Activated naive CD4-positive, alpha-beta T cell (primary cell): ENCODE measurements at regions not wholly inside any gene's neighbourhood (a gene's known extent, or its start where the extent isn't known, plus 50 kb on each side); places are given as distances from the start of the nearest gene placed in this dataset.

Experiments
- DNase-seq, 4 experiments: peaks; one replicate each; lab custom pipeline; 2025; lab: John Stamatoyannopoulos, UW

DNA sequence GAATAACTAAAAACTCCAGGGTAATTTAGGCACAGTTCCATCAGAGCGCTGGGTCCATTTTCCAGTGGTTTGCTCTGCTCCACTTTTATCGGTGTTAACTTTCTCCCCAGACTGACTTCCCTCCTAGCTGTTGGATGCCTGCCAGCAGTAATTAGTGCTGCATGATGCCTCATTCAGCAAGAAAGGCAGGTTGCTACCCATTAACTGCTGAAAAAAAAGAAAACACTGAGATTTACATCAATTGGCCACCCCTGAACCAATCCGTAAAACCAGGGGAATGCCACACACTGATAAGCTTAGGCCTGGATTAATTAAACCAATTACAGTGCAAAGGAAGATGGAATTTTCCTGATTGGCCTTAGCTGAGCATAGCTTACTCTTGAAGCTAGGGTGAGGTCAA lies 182.4 kb upstream of the CXXC4 start:
- no peak for DNase-seq

DNA sequence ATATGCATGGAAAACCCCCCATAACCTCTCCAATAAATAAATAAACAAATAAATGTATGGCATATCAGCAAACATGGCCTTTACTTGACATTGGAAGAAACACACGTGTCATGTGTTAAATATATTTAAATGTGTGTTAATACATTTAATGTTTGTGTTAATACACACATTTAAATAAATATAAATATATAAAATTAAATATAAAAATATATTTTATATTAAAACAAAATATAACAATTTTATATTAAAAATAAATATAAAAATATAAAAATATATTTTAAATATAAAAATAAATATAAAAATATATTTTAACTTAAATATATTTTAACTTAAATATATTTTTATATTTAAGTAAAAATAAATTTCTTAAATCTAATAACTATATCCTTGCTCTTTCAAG lies 187.6 kb upstream of the CXXC4 start:
- DNase-seq, result no peak

DNA sequence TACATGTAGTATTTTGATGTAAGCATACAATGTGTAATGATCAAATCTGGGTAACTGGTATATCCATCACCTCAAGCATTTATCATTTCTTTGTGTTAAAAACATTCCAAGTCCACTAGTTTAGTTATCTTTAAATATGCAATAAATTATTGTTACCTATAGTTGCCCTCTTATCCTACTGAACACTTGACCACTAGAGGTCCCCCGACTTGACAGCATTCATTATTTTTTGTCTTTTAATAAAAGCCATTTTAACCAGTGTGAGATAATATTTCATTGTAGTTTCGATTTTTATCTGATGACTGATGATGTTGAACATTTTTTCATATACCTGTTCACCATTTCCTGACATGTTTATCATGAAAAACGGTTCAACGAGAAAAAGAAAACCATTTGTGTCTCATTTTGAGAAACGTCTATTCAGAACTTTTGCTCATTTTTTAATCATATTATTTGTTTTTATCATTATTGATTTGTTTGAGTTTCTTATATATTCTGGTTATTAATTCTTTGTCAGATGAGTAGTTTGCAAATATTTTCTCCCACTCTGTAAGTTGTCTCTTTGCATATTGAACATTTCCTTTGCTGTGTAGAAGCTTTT lies 199.0 kb upstream of the CXXC4 start:
- DNase-seq, result no peak

DNA sequence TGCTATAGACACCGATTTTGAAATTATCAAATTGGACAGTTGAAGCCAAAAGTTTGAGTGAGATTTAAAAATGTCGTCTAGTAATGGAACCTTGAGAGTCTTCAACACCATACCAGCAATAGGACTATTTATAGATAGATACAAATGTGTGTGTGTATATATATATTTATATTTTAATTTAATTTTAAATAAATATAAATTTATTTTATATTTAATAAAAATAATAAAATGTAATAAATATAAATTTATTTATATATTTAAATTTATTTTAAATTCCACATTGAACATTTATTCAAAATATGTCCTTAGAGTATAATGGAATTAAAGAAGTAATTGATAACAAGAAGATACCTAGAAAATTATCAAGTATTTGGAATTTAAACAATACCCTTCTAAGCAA lies 221.9 kb upstream of the CXXC4 start:
- DNase-seq, result no peak

DNA sequence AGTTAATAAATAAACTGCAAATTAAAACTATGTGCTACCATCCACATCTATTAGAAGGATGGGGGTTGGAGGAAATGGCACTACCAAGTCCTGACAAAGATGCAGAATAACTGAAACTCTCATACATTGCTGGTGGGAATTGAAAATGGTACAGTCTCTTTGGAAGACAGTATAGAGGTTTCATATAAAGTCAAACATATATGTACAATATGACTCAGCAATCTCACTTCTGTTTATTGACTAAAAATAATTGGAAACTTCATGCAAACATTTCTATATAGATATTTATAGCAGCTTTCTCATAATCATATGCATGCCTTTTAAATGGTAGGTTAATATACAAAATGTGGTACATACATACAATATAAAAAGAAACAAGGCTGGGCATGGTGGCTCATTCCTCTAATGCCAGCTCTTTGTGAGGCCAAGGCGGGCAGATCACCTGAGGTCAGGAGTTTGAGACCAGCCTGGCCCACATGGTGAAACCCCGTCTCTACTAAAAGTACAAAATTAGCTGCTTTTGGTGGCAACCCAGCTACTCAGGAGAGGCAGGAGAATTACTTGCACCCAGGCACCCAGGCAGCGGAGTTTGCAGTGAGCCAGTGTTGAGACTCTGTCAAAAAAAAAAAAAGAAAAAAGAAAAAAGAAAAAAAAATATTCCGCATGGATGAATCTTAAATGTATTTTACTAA lies 225.0 kb upstream of the CXXC4 start:
- DNase-seq, result no peak

DNA sequence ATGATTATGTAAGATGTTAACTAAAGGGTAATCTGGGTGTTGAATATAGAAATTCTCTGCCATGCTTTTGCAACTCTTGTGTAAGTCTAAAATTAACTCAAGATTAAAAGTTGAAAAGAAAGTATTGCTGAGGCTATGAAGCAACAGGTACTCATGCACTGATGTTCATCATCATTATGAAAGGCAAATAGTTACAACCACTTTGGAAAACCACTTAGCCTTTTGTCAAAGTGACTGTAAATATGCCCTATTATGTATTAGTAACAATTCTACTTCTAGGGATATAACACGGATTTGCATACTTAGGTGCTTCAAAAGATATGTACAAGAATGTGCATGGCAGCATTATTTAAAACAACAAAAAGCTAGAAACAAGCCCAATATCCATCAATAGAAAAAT lies 227.8 kb upstream of the CXXC4 start:
- no peak for DNase-seq

DNA sequence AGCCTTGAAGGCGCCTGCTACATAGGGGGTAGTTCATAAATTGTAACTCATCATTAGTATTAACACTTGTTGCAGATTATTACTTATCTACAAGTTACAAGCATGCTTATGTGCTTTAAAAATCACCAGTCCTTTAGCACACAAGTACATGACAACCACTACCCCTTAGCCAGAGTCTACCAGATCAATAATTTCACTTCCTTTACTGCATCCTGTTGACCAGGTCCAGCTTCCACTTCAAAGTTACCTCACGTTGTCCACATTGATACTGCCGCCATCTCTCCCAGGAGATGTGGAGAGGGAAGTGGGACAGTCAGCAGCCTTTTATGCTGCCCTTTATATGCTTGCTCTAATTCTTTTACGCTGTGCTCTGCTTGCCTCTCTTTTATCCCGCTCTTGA lies 231.3 kb upstream of the CXXC4 start:
- DNase-seq, result no peak

DNA sequence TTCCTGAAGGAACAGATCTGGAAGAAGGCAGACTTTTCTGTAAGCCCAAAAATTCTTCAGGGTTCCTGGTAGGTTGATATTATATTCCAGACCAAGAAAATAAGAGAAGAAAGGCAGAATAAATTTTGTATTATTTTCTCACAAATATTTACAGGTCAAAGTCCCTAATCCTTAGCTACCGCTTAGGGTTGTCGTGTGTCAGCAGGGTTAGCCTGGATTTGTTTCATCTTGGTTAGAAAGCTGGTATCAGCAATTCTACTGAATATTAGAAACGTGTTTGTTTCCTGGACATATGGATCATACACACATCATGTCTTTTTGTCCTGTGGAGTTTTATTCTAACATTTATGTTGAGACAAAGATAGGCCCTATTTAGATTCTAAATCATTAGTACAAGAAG lies 232.9 kb upstream of the CXXC4 start:
- DNase-seq, result no peak

DNA sequence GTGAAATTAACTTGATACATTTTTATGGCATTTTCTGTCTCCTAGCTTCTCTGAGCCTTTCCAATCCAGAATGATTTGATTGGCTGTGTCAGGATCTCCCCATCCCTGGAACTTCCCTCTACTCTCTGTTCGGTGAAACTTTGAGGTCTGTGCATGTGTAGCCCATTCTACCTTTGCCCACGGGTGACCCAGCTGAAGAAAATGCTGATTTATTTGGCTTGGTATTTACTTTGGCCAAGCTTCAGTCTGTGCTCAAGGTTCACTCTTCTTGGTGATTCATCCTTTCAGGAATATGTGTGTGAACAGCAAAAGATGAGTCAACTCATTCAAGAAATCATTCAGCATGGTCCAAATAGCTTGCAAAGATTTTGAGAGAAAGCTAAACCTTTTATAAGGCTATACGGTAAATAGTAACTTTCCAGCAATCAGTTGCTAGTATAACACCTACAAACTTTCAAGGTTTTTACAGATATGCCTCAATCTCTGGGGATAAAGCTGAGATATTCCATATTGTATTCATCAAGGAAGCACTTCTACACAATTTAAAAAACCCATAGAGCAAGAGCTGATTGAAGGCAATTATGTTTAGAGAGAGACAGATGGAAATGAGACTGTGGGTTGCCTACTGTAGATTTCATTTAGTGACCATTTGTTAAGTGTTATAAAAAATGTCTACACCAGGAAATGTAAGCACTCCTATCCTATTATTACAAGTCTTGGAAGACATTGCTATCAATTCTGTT lies 233.9 kb upstream of the CXXC4 start:
- no peak for DNase-seq

DNA sequence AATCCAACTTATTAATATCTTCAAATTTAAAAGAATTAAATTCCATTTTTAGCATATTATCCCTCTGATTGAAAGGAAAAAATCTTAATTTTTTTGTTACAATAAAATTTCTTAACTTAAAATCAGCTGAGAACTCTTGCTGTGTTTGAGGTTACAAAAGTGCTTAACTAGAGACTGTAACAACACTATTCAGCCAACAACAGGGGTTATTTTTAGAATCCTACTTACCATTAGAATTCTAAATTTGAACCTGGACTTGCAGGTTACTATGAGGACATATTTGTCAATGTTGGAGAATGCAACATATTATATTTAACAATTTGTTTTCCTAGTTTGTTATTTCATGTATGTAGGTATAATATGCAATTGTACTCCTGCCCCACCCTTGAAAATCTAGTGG lies 238.1 kb upstream of the CXXC4 start:
- no peak for DNase-seq

DNA sequence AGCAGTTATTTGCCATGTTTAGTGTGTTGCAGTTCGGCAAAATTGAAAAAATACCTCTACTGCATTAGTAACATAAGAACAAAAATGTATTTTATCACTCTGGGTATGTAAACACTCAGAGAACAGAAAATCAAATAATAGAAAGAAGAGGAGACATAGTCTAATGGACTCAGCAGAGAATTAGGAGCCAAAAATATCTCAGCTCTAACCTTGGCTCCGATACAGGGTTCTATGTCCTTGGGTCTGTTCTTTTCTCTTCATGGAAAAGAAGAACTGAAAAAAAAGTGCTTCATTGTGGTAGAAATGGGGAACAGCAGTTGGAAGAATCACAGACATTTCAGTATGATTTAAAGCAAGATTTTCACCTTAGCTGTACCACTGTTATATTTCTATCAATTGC lies 240.5 kb upstream of the CXXC4 start:
- no peak for DNase-seq

DNA sequence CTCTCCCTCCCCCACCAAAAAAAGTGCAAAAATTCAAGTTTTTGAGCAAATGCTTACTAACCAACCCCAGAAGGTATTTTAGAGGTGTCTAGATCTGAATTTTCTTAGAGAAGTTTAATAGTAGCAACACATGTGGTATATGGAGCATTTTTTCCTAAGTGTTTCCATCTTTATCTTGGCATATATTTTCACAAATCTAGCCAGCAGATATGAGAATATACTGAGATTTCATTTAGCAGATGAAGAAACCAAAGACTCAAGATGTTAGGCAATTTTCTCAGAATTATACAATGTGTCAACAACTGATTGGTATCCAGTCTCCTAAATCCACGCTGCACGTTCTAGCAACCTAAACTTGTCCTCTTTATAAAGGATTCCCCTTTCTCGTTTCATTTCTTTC lies 245.5 kb upstream of the CXXC4 start:
- DNase-seq, result no peak

DNA sequence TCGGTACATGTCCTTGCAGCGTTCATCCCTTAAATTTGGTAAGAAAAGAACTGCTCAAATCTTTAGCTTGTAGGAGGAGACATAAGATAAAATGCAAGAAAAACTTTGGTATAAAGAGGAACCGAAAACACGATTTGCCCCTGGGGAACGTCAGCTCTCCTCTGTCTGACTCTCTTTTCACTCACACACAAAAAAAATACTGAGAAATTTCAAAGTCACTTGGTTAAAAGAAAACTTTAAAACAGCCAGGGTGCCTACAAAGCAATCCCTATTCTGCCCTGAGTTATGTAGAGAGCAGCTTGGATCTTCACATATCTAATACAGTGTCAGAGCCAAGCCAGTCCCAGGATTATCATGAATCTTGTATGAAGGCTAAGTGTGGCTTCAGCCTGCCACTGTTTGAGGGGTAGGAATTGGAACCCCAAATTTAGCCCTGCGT lies 248.5 kb upstream of the CXXC4 start:
- no peak for DNase-seq

DNA sequence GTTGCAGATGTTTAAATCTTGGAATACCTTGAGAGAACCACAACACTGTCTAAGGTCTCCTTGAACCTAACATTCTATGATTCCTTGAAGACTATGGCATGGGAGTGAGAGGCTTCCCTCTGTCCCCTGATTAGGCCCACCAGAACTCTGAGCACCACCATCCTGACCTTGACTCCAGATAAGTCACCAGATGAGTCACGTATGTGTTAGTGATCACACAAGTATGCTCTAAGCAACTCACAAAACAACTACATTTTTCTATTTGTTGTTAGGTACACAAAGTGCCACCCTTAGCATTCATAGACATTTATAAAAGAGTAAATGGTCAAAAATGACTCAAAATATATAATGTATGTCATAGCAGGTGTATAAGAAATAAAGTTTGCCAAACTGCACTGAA lies 252.9 kb upstream of the CXXC4 start:
- DNase-seq, result no peak

DNA sequence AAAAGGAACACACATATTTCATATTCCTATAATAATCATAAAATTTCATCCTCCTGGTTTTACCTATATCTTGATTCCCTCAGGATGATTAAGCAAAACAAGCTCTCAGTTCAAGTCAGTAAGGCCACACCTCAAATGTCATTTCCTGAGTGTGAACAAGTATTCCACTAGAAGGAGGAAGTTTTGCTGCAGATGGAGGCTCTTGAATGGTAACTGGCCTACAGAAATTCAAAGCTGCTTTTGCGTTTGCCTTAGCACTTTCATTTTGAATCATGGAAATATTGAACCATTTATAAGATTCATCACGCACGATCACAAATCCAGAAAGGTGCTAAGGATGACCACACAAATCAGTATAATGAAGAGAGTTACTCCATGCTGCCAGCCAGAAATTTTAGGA lies 254.4 kb upstream of the CXXC4 start:
- no peak for DNase-seq

DNA sequence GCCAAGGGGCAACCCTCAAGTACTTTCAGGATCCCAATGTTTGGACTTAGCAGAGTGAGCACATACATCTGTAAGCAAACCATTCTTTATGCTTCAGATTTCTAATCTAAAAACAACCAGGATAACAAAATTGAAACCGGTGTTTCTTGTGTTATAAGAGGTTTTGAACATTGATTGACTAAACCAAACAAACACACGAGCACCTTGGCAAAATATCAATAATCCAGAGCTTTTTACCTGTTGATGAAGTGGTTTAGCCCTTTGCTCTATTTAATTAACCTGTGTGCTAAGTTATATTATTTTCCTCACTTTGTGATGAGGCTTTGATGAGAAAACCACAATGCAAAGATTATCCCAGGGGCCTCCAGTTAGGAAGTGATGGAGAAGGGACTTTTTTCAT lies 255.3 kb upstream of the CXXC4 start:
- no peak for DNase-seq

DNA sequence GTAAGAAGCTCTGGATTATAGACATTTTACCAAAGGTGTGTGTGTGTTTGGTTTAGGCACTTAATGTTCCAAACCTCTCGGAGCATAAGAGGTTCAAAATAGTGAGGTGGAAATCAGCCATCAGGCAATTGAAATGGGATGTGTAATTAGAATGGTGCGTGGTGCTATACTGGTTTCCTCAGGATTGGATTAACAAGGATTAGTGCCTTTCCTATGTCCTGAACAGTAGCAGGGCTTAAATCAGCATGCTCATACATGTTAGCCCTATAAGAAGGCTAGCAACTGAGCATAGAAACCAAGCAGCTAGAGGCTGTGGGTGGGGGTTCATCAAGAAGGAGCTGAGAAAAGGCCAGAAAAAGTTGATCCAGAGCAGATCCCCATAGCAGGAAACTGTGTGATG lies 256.8 kb upstream of the CXXC4 start:
- no peak for DNase-seq

DNA sequence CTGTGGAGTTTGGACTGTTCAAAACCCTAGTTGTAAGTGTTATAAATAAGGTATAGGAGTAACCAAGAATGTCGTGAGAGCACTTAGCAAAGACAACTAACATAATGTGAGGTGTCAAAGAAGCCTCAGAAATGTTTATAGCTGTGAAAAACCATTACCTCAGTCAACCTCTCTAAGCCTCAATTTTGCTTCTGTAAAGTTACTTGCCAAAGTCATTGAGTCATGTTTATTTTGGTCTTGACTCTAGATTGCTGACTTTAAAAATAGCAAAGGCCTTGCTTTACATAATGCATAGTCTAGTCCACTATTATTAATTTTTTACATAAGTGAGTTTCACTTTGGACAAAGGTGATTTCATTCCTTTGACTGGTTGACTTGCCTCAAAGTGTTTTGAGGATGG lies 257.6 kb upstream of the CXXC4 start:
- no peak for DNase-seq

DNA sequence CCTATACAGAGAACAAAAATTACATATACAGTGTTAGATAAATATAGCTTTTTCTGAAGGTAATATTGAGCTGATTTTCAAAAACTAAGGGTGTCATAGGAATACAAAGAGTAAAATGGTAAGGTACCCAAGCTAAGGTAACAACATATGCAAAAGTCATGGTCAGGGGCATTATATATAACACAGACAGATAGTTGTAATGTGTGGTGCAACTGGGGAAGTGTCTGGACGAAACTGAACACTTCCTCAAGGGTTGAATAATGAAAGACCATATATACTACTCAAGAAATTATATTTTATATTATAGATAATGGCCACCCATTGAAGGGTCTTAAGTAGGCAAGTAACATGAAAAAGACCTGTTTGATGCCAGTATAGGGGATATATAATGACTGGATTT lies 262.1 kb upstream of the CXXC4 start:
- no peak for DNase-seq

DNA sequence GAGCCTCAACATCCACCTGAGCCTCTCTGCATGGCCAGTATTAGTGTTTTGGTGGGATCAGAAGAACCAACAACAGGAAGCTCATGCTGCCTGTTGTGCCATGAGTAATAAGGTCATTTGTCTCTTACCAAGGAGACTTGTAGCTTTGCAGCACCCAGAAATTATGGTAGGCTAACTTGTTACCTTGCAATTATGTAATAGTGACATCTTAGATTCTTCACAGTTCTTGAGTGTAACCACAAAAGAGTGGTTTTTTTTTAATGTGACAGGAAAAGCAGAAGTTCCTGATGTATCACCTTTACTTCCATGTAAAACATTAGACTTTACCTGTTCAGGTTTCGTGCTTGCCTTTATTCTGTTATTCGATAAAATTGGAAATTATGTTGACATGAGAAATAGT lies 263.9 kb upstream of the CXXC4 start:
- DNase-seq, result no peak

DNA sequence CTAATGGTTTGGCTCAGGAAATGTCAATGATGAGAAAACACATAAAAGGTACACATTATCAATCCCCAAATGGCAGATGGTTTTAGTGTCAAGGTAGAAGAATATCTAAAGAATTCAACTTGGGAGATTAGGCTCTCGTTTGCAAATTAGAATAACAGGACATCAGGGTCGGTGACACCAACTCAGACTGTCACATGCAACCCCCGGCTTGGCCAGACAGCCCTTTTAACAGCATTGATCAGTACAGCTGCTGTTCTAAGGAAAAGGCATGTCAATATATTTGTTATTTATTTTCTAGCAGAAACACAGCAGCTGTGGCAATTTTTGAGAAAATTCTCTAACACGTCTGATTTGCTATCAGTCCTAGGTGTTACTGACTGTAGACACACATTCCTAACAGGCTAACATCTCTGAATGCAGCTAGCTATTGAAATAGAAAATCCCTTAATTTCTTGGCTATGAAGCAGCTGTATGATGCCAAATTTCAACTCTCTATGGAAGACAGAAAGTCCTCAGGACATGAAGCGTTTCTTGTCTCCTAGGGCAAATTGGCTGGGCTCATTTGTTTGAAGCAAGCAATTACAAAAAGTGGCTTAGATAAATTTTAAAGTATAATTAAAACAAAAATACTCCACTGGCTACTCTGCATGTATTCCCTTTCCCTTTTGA lies 269.0 kb upstream of the CXXC4 start:
- DNase-seq, result no peak

DNA sequence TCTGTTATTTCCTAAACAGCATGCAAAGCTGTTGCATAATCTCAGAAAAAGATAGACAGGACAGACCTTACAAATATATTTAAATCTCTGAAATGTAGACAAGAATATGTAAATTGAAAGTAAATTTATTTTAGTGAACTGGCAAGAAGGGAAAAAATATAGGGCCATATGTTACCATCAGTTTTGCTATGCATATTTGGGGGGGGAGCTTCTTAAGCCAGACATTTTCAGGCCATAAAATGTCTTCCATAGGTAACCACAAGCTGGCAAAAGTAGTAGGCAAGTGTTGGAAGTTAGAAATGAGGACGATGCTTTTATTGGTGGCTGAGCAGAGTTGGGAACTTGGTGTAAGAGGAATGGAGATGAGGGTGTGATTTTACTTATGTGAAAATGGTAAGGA lies 272.0 kb upstream of the CXXC4 start:
- DNase-seq, result no peak

DNA sequence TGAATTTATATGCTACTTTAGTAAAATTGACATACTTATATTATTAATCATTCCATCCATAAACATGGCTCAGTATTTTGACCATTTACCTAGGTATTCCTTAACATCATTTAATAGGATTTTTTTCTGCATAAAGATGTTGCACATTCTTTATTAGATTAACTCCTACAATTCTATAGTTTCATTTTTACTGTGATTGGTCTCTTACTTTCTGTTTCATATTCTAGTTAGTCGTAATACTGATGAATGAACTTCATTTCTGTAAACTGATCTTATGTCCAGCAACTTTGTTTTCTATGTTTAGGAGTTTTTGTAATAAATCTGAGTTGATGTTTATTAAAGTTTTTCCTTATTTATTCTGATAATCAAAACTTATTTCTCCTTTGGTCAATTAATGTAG lies 278.2 kb upstream of the CXXC4 start:
- DNase-seq, result no peak
